GM12878 (cell line): ENCODE measurements at regions not wholly inside any gene's neighbourhood (a gene's known extent, or its start where the extent isn't known, plus 50 kb on each side); places are given as distances from the start of the nearest gene placed in this dataset.

Source experiments
- ATAC-seq: fragments of 200-7000 bp; cut with Tn5 transposase; 3 replicates; pipeline ENCODE4 v1.9.1; 2020; ENCODE audit warnings: mild to moderate bottlenecking, moderate library complexity
- BruUV-seq: library from RNA; stranded (reverse); fragments of 400-500 nt; replicated peaks from 2 replicates; lab custom pipeline; 2021; lab: Mats Ljungman, UMichigan
- CTCF ChIA-PET: fragments of 300-600 bp; sonication (Branson Sonifier 250); formaldehyde crosslinking; extraction: SDS; loops from one replicate; lab custom pipeline; 2021; ENCODE audit warnings: inconsistent platforms; lab: Yijun Ruan, JAX
- POLR2A ChIA-PET: fragments of 350-600 bp; formaldehyde crosslinking; extraction: SDS; loops from one replicate; lab custom pipeline; 2021; ENCODE audit warnings: inconsistent platforms; lab: Charles Lee
- RAD21 ChIA-PET: fragments of 300-600 bp; sonication (Branson Sonifier 250); formaldehyde crosslinking; loops from one replicate; lab custom pipeline; 2023; ENCODE audit warnings: antibody characterized with exemption; ENCODE audit not compliant: unreplicated experiment; lab: Charles Lee
- SMC1A ChIA-PET: fragments of 300-600 bp; sonication (Branson Sonifier 250); formaldehyde crosslinking; loops from one replicate; lab custom pipeline; 2023; ENCODE audit not compliant: unreplicated experiment, uncharacterized antibody; lab: Charles Lee
- DNase-seq: peaks from one replicate; pipeline ENCODE4 v3.0.0-alpha.2; 2011; ENCODE audit warnings: low read depth, low spot score
- FAIRE-seq: peaks from 3 replicates; lab custom pipeline; 2011; peaks lifted over from hg19 to GRCh38; lab: Jason Lieb, UNC
- H2AFZ ChIP-seq: 2 replicates; pipeline ENCODE4 v1.6.0; 2011; ENCODE audit warnings: low read depth, low read length, control low read depth; ENCODE audit not compliant: control insufficient read depth
- H3K27ac ChIP-seq: 2 replicates; pipeline ENCODE4 v1.5.1; 2011; ENCODE audit warnings: control low read depth; ENCODE audit not compliant: control insufficient read depth, insufficient read depth
- H3K27me3 ChIP-seq, 2 experiments: replicated peaks in 1 of 2; 2 replicates each; pipeline versions ENCODE4 v1.6.0 to v1.6.1; 2011; ENCODE audit warnings: low read length in 1 of 2; ENCODE audit not compliant: control insufficient read depth in 2 of 2, insufficient read depth in 2 of 2
- H3K36me3 ChIP-seq, 2 experiments: 2 replicates each; pipeline ENCODE4 v1.5.1; 2011; ENCODE audit warnings: low read length in 1 of 2; ENCODE audit not compliant: control insufficient read depth in 2 of 2, insufficient read depth in 2 of 2
- H3K4me1 ChIP-seq: 2 replicates; pipeline ENCODE4 v1.6.1; 2011; ENCODE audit warnings: mild to moderate bottlenecking, low read length, moderate library complexity, mixed read lengths; ENCODE audit not compliant: control insufficient read depth, insufficient read depth
- H3K4me2 ChIP-seq: 2 replicates; pipeline ENCODE4 v1.6.0; 2011; ENCODE audit warnings: control low read depth; ENCODE audit not compliant: control insufficient read depth, insufficient read depth
- H3K4me3 ChIP-seq: fragments of 200-600 bp; sonication (generic); 2 replicates; pipeline ENCODE4 v1.5.1; 2016
- H3K79me2 ChIP-seq: 2 replicates; pipeline ENCODE4 v1.6.0; 2011; ENCODE audit warnings: low read length; ENCODE audit not compliant: control insufficient read depth, insufficient read depth
- H3K9ac ChIP-seq: 2 replicates; pipeline ENCODE4 v1.8.0; 2011; ENCODE audit warnings: low read length, control low read depth, mixed read lengths; ENCODE audit not compliant: control insufficient read depth, insufficient read depth
- H3K9me3 ChIP-seq: replicated peaks from 3 replicates; pipeline ENCODE4 v1.5.1; 2011; ENCODE audit warnings: mild to moderate bottlenecking, low read length; ENCODE audit not compliant: control insufficient read depth, insufficient read depth
- H4K20me1 ChIP-seq: 2 replicates; pipeline ENCODE4 v1.6.0; 2011; ENCODE audit not compliant: control insufficient read depth, insufficient read depth
- EGR1 ChIP-seq, 2 experiments: IDR thresholded peaks; 1 replicate in 1 of 2; 2 replicates in 1 of 2; pipeline ENCODE4 v1.6.1; 2011 to 2012; ENCODE audit warnings: low read depth in 2 of 2, low read length in 2 of 2, borderline replicate concordance in 1 of 2, mild to moderate bottlenecking in 1 of 2, moderate library complexity in 1 of 2
- HDAC2 ChIP-seq: fragments of 200-600 bp; sonication (generic); IDR thresholded peaks from 2 replicates; pipeline ENCODE4 v1.6.1; 2017
- IKZF1 ChIP-seq: fragments of 450-650 bp; conservative IDR thresholded peaks from 2 replicates; pipeline ENCODE4 v1.6.1; 2017; ENCODE audit warnings: antibody characterized with exemption, mild to moderate bottlenecking
- IRF4 ChIP-seq: IDR thresholded peaks from 2 replicates; pipeline ENCODE4 v1.6.1; 2011; ENCODE audit warnings: low read depth, low read length
- MTA2 ChIP-seq: fragments of 450-650 bp; IDR thresholded peaks from 2 replicates; pipeline ENCODE4 v1.6.1; 2016; ENCODE audit warnings: low read depth, mild to moderate bottlenecking, moderate library complexity
- MXI1 ChIP-seq: fragments of 150-350 bp; IDR thresholded peaks from 2 replicates; pipeline ENCODE4 v1.6.1; 2011; ENCODE audit warnings: low read depth, mild to moderate bottlenecking, inconsistent platforms, low read length, improper control_type of control experiment
- NFYA ChIP-seq: IDR thresholded peaks from 2 replicates; pipeline ENCODE4 v1.6.1; 2011; ENCODE audit warnings: low read depth, mild to moderate bottlenecking, low read length, improper control_type of control experiment, borderline replicate concordance
- NFYB ChIP-seq: IDR thresholded peaks from 2 replicates; pipeline ENCODE4 v1.6.1; 2011; ENCODE audit warnings: low read depth, mild to moderate bottlenecking, low read length, improper control_type of control experiment, moderate library complexity; ENCODE audit not compliant: insufficient read depth
- POLR2AphosphoS5 ChIP-seq: IDR thresholded peaks from 2 replicates; pipeline ENCODE4 v1.6.1; 2011; ENCODE audit warnings: mild to moderate bottlenecking, low read length, inconsistent platforms
- ZBTB11 ChIP-seq: fragments of 450-650 bp; formaldehyde crosslinking; IDR thresholded peaks from 2 replicates; pipeline ENCODE4 v1.5.0; 2022; ENCODE audit warnings: mild to moderate bottlenecking, missing genetic modification characterization
- in situ Hi-C: fragments of 300-500 bp; cut with MboI; formaldehyde crosslinking; loops from 9 replicates; pipeline ENCODE4 v1.14.3; 2018; ENCODE audit warnings: mixed read lengths
- intact Hi-C: fragments of 100-400 bp; cut with micrococcal nuclease; formaldehyde crosslinking; loops from one replicate; pipeline ENCODE4 v1.14.2; 2022; ENCODE audit not compliant: unreplicated experiment

GRCh38 chr3:67946436-67946835 is 292.0 kb upstream of the SUCLG2 start:
- Histone ChIP-seq H3K4me3 (no peak overlapping the region), H3K79me2 (no peaks in the 10 kb centered on the region), H3K36me3 (no peaks in the 10 kb centered on the region), H4K20me1 (no peaks in the 10 kb centered on the region), H3K9ac (no peak overlapping the region), H3K4me1 (no peaks in the 10 kb centered on the region), H3K27me3 (no peaks in the 10 kb centered on the region), H3K9me3 (no peaks in the 10 kb centered on the region), H3K4me2 (no peak overlapping the region), H3K27ac (no peak overlapping the region), H2AFZ (no peak overlapping the region)
- ChIA-PET POLR2A (no interaction called here), CTCF (no interaction called here), SMC1A (no interaction called here), RAD21 (no interaction called here)
- no TSS peak for BruUV-seq
- no peak for FAIRE-seq
- no peak for DNase-seq
- intact Hi-C loops: no loop called here
- in situ Hi-C loops: no loop called here
- no peak for ATAC-seq
- no peak for TF ChIP-seq ZBTB11 (CRISPR knock-in tag)
- TF ChIP-seq IRF4: no peak
- no peak for TF ChIP-seq NFYB
- TF ChIP-seq MTA2: no peak
- no peak for TF ChIP-seq HDAC2
- TF ChIP-seq IKZF1: no peak
- no peak for TF ChIP-seq NFYA
- no peak for TF ChIP-seq EGR1 (IDR thresholded peaks at IDR 0.05; ENCODE audit: borderline replicate concordance in 1 of 2, low read depth in 2 of 2, low read length in 2 of 2)
- TF ChIP-seq POLR2AphosphoS5: no peak
- no peak for TF ChIP-seq MXI1
